ENCODE measurements at regions not wholly inside any gene's neighbourhood (a gene's known extent, or its start where the extent isn't known, plus 50 kb on each side); places are given as distances from the start of the nearest gene placed in this dataset.

DNA sequence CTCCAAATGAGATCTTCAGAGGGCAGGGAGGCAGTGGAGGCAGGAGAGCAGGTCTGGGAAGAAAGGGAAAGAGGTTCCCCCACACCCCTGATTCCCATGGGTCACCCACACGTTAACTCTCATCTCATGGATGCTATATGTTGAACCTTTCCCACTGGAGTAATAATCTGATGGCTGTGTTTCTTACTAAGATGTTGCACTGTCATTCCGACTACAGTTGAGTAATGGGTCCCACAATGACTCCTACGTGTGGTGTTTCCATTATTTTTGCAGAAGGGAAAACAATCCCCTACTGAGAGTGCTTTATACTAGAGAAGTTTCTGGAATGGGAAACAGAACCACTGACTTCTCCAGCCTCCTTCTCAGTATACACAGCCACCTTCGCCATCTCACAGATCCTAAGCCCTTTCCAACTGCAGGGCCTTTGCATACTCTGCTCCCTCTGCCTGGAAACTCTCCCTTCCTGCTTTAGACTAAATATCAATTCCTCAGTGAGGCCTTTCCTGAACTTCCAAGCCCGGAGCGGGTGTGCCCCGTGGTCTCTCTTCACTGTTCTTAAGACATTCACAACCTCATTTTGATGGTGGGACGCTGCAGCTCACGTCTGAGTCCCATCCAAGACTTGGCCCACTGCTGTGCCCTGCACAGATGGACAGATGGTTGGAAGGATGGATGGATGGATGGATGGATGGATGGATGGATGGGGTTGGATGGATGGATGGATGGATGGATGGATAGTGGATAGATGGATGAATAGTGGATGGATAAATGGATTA lies 238.6 kb upstream of the PMEPA1 start:
- DNase-seq (ENCODE audit: low spot score) (no peak), FAIRE-seq (no peak)

DNA sequence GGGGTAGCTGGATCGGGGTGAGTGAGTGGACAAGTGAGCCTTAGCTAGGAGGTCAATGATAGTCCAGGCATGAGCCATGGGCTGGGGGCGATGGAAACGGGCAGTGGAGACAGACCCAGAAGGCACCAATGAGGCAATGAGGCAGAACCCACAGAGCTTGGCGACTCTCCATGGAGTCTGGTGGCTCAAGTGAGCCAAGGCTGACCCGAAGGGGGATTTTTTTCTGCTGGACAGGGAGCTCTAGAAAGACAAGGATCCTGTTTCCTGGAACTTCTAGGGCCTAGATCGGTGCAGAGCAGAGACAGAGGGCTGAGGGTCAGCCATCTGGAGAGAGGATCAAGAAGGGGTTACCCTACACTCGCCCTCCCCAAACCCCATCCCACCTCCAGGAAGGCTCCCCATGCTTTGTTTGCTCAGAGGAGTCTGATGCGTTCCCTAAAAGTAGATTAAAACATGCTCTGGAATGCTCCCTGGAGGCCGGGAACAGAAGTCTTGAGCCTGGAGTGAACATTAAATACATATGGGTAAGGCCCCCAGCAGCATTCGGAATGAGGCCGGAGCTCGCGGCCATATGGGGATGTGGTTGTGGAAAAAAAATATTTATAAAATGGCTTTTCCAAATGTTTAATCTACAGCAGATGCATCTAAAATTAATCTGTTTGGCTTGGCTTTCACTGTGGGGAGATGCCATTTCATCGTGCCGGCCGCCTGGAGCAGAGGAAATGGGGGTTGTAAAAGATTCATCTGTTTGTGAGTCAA lies 237.8 kb upstream of the PMEPA1 start:
- no peak for DNase-seq (ENCODE audit: low spot score)
- no peak for FAIRE-seq

DNA sequence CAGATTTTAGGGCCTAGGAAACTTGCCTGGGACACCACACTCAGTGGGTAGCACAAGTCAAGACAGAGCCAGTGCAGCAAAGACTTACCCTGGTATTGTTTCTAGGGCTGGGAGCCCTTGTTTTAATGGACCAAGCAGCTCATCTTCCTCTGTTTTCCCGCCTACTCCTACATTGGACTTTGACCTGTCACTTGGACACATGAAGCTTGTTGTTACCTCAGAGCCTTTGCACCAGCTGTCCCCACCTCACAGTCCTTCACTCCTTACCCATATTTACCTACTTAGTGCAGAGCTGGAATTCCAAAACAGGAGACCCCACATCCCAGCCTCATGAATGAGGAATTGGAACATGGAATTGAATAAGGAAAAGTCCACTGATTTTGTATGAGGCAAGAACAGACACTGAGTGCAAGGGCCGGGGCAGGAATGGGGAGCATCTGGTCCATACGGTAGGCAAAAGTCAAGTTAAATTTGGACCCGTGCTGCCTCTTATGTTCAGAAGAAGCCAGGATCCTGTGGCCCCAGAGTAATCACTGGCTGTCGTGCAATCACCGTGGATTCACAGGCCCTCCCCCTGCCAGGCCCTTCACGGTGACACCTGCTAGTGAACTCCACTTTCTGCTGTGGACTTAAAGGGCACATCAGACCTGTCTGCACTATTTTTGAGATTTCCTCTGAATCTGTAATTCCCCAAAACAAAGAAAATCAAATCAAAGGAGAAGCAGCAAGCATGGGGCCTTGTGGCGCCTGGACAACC lies 236.9 kb upstream of the PMEPA1 start:
- DNase-seq (ENCODE audit: low spot score) (no peak), FAIRE-seq (peak; percentile 79)

- no peak for FAIRE-seq
- DNase-seq (ENCODE audit: low spot score) = no peak
These were observed 235.2 kb upstream of the PMEPA1 start for GRCh38 chr20:57944988-57945387.

- DNase-seq (ENCODE audit: low spot score) (no peak), FAIRE-seq (peak; percentile 88)
These were observed 234.1 kb upstream of the PMEPA1 start for GRCh38 chr20:57943950-57944349.

DNA sequence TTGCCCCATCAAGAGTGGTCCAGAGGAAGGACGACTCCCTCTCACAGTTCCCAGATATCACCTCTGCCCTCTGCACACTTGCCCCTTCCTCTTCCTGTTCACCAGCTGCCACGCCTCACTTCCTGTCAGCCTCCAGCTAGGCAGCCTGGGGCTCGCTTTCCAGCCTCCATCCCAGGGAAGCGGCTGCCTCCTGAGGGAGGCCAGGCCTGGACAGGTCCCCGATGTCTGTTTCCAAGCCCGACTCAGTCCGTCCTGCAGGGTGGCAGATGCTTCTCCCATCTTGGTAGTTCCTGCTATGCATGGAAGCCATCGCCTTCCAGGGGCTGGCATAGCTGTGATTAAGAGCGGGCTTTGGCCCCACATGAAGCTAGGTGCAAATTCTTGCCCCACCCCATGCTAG lies 233.5 kb upstream of the PMEPA1 start:
- no peak for DNase-seq (ENCODE audit: low spot score)
- FAIRE-seq = peak; percentile 74

GRCh38 chr20:57941604-57942381 lies 232.0 kb upstream of the PMEPA1 start:
- no peak for DNase-seq (ENCODE audit: low spot score)
- FAIRE-seq = no peak

GRCh38 chr20:57940868-57941522 lies 231.2 kb upstream of the PMEPA1 start:
- DNase-seq (ENCODE audit: low spot score) (no peak), FAIRE-seq (no peak)

- FAIRE-seq (no peak), DNase-seq (ENCODE audit: low spot score) (no peak)
These were observed 230.6 kb upstream of the PMEPA1 start for GRCh38 chr20:57940376-57940775.

GRCh38 chr20:57939499-57939898 lies 229.7 kb upstream of the PMEPA1 start:
- DNase-seq (ENCODE audit: low spot score) (no peak), FAIRE-seq (no peak)

DNA sequence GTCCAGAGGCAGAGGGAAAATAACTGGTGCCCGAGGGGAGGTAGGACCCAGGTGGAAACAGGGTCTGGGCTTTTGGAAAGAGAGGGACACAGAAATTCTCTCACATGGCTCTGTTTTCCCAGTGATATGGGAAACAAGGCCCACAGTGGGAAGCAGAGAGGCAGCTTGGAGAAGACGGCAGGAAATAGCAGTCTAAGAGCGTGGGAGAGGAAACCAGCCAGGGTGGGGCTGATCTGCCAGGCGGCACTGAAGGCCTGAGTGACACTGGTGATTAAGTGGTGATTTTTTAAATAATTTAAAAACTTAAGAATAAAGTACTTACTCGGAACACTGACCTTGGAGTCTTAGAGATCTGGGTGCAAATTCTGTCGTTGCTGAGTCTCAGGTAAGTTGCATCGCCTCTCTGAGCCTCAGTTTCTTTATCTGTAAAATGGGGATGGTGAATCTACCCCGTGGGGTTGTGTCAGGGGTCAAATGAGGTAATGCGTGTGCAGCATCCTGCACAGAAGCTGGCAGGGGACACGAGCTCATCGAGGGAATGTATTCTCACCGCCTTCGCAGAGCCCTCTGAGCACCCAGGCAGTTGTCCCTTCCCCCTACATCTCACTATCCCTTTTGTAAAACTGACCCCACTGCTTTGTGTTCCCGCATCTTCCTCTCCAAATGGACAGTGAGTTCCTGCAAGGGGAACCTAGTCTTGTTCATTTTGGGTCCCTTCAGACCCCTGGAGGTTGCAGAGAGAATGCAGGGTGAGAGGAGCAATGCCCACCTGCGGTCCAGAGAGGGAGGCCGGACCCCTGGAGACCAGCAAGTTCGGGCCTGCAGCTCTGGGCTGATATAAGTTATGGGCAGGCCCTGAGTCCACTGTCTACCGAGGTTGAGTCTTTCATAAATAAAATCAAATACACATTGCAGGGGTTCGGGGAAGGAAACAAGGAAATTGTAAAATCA lies 228.6 kb upstream of the PMEPA1 start:
- FAIRE-seq (no peak), DNase-seq (ENCODE audit: low spot score) (no peak)

GRCh38 chr20:57936636-57937385 lies 227.0 kb upstream of the PMEPA1 start:
- peak; percentile 61 for FAIRE-seq
- no peak for DNase-seq (ENCODE audit: low spot score)

- FAIRE-seq = no peak
- no peak for DNase-seq (ENCODE audit: low spot score)
These were observed 225.1 kb upstream of the PMEPA1 start for GRCh38 chr20:57934913-57935312.

DNA sequence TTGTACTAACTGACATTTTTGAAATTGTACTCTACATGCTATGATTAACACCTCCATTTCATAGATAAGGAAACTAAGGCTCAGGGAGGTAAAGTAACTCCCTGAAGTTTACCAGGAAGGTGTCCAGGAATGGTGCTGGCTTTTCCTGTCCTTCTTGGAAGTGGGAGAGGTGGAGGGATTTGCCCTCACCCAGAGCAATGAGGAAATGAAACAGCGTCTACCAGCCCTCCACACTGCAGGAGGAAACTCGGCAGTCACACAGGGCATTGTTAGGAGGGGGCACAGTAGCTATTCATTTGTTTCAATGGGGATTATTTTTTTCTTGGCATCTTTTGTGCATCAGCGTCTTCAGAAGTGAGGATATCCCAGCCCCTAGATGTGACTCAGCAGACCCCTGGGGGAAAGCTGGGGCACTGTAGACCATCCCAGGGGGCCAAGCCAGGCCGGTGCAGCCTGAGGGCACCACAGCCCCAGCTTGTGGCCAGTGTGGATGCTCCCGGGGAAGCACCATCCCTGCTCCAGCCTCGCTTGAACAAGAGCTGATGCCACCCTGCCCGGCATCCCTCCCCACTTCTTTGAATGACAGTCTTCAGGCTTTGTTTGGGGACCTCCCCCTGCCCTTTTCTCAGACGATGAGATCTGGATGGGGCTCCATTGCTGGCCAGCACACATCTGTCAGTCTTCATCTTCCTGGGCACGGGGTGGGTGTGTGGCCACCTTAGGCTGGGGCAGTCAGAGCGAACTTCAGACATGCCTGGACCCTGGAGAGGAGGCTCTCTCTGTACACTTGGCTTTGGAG lies 224.4 kb upstream of the PMEPA1 start:
- no peak for FAIRE-seq

DNA sequence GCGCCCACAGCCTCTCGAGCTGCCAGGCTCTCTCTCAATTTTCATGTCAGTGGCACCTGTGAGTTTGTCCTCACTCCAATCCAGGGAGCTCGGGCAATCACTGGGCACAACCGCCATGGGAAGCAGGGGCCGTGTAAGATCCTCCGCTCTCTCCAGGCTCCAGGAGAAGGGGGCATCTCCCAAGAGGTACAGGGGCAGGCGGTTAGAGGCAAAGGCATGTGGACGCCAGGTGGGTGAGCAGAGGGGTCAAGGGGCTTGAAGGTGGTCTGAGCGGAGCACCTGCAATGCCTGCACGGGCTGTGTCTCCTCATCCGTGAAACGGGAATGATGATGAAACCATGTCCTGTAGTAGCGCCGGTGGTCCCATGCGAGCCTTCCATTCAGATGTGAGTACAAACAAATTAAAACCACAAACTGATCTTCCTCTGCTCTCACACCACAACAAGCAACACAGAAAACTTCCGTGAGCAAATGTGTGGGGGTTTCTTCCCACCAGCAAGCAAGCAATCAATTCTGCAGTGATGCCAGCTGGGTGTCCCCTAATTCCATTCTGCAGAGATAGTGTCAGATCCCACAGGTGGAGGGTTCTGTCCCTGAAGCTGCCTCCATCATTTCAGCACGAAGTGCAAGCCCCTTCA lies 222.5 kb upstream of the PMEPA1 start:
- FAIRE-seq (no peak), DNase-seq (ENCODE audit: low spot score) (no peak)

More for the DNA sequence above, 224.4 kb upstream of the PMEPA1 start:
- DNase-seq (ENCODE audit: low spot score) = no peak

DNA sequence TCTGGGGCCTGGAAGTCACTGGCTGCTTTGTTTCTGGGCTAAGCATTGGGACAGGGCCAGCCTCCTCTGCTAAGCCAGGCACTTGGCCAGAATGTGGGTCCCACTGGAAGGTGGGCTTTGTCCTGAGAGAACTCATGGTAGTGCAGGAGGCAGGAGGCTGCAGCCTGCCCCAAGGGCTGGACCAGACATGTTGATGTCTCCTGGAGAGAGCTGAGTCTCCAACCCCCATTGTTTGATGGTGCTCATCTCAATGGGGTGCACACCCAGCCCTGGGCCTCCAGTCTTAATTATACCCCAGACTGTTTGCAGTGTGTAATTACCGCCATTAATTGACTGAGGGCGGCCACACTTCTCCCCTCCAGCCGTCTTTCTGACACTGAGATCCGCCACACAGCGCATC lies 220.5 kb upstream of the PMEPA1 start:
- DNase-seq (ENCODE audit: low spot score) = no peak
- FAIRE-seq = peak; percentile 68

DNA sequence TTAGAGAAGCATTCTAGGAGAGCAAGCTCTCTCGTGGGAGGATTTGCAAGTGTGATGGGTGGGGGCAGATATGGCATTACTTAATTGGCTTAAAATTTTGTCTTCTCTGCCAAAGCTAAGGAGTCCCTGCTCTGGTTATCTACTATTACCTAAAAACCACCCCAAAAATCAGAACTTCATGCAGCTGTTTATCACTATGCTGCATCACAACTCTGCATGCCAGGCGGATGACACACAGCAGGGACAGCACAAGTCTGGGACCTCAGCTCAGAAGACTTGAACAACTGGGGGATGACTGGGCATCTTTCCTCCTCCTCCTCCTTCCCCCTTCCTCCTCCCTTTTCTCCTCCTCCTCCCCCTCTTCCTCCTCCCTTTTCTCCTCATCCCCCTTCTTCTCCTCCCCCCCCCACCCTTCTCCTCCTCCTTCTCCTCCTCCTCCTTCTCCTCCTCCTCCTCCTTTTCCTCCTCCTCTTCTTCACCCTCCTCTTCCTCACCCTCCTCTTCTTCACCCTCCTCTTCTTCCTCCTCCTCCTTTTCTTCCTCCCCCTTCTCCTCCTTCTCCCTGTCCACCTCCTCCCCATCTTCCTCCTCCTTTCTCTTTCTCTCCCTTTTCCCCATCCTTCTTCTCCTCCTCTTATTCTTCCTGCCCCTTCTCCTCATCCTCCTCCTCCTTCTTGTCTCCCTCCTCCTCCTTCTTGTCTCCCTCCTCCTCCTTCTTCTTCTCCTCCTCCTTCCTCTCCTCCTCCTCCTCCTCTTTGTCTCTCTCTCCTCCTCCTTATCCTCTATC lies 218.6 kb upstream of the PMEPA1 start:
- DNase-seq (ENCODE audit: low spot score) = peak; percentile 83
- FAIRE-seq = peak; percentile 95
